ENCODE measurements at regions not wholly inside any gene's neighbourhood (a gene's known extent, or its start where the extent isn't known, plus 50 kb on each side); places are given as distances from the start of the nearest gene placed in this dataset.

- TF ChIP-seq EZH2 (IDR thresholded peaks at IDR 0.05) (no peak), POLR2AphosphoS5 (IDR thresholded peaks at IDR 0.05; ENCODE audit: borderline replicate concordance, low read depth, low read length) (no peak), FOXP2 (optimal IDR thresholded peaks at IDR 0.05; ENCODE audit: control extremely low read depth, extremely low read length, insufficient read depth) (no peak)
Measured at GRCh38 chr9:73863924-73864323, 633.2 kb upstream of the RORB start.
